ELF-1 (cell line): ENCODE measurements at regions not wholly inside any gene's neighbourhood (a gene's known extent, or its start where the extent isn't known, plus 50 kb on each side); places are given as distances from the start of the nearest gene placed in this dataset.
A peak's percentile ranks its signal among the peaks of the same experiment; 100 is the strongest.
"Not testable (repeated sequence)": the region's sequence is repeated elsewhere in the genome, so short reads cannot be mapped to it uniquely, and the experiment has no call there.

ENCODE experiments used
- DNase-seq: peaks from one replicate; pipeline ENCODE4 v3.0.0-alpha.2; 2016; ENCODE audit warnings: low read depth, low spot score

GRCh38 chr11:69572233-69572860, 68.6 kb upstream of the CCND1 start:
- DNase-seq: no peak

DNA sequence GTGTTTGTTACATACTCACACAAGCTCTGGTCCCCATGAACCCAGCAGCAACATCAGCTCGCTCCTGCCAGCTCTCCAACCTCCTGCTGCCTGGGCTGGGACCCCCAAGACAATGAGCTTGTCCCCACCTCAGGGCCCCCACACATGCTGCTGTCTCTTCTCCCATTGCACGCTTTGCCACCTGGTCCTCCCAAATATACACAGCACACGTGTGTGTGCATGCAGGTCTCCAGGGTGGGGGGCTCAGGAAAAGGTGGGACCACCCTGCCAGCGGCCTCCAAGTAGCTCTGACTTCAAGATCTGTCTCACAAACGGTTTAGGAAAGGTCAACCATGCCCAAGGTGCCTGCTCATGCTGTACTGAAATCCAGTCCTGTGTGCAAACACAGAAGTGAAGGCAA, 68.1 kb upstream of the CCND1 start:
- no peak for DNase-seq

- no peak for DNase-seq
These were observed 67.0 kb upstream of the CCND1 start for GRCh38 chr11:69573761-69574607.

DNA sequence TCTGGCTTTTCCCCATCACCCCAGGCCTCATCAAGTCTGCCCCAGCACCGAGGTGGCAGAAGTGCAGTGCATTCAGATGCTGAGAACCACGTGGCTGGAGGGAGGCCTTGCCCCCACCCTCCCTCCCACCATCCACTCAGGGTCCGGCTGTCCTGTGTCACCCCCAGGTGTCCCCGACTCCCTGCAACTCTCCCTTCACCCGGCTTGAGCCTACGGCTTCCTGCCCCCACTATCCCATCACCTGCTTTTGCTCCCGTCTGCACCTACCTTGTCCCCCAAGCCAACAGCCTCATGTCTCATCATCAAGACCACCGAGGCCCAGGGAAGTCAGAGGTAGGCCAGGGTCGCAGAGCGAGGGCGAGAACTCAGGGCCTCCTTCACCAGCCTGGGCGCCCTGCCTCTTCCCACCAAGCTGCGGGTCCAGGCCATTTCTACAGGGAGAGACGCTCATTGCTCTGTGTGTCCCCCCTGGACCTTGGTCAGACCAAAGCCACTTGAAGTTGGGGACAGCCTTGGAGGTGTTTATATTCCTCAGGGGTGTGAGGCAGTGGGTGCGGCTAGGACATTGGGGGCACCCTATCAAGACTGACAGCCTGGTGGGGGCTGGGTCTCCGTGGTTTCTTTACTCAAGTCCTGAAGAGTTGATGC, 66.2 kb upstream of the CCND1 start:
- DNase-seq: no peak

GRCh38 chr11:69575296-69576068, 65.5 kb upstream of the CCND1 start:
- peak; percentile 91 for DNase-seq

GRCh38 chr11:69576069-69576782, 64.7 kb upstream of the CCND1 start:
- no peak for DNase-seq

- no peak for DNase-seq
These were observed 62.8 kb upstream of the CCND1 start for GRCh38 chr11:69578167-69578566.

GRCh38 chr11:69580529-69580928, 60.4 kb upstream of the CCND1 start:
- no peak for DNase-seq

- DNase-seq: no peak
These were observed 58.0 kb upstream of the CCND1 start for GRCh38 chr11:69582756-69583467.

- DNase-seq: no peak
These were observed 56.8 kb upstream of the CCND1 start for GRCh38 chr11:69584160-69584559.

GRCh38 chr11:69585385-69585784, 55.6 kb upstream of the CCND1 start:
- no peak for DNase-seq

DNA sequence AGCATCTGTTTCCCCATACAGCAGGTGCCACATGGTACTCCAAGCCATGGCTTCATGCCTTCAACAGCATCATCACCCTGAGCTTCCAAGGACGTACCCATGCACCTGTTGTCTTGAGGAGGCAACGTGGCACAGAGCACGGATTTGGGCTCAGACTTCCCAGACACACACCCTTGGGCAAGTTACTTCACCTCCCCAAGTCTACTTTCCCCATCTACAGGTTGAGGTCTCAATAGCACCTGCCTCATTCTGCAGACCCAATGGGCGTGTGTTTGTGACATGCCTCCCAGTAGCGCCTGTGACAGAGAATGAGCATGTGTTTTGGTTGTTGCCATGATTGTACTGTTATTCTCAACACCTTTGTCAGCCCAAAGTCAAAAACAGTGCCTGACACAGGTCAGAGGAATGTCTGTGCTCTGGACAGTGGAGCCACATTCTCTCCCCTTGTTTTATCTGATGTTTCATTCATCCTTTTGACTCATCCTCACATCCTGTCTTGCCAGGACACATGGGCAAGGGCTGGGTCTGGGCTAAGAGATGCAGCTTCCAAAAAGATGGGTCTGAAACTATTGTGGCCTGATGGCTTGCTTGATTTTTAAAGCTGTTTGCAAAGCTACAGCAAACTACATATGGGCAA, 53.4 kb upstream of the CCND1 start:
- DNase-seq: peak; percentile 9

DNA sequence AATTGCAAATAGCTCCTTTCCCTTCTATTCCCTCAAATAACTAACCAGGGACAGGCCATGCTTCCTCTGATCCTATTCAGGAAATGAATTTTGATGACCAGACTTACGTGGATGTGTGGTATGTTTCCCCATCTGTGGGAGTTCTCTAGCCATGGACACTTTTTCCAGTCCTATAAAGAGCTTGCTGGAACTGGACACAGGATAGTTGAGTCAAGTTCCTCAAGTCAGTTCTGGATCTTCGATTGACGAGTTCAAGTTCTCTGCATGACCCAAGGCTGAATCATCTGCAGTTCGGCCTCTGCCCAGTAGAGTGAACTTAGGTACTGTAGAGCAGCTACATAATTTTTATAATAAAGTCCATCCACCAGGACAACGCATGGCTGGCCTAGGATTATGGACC, 52.7 kb upstream of the CCND1 start:
- no peak for DNase-seq

DNA sequence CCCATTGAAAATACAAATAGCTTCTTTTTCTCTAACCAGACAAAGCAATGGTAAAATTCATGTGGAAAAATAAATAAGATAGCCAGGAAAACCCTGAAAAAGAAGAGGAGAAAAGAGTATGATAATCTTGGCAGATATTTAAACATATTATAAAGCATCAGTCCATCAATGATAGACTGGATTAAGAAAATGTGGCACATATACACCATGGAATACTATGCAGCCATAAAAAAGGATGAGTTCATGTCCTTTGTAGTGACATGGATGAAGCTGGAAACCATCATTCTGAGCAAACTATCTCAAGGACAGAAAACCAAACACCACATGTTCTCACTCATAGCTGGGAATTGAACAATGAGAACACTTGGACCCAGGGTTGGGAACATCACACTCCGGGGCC, 50.9 kb upstream of the CCND1 start:
- not testable (repeated sequence) for DNase-seq
